CD4-positive, alpha-beta T cell treated with Interleukin-1 beta for 1 hour (primary cell): ENCODE measurements at regions not wholly inside any gene's neighbourhood (a gene's known extent, or its start where the extent isn't known, plus 50 kb on each side); places are given as distances from the start of the nearest gene placed in this dataset.

Experiments used
- DNase-seq, 2 donors: peaks; one replicate each; pipeline ENCODE4 v3.0.0-alpha.2; 2020 to 2022

GRCh38 chr4:58935332-58935731, 1825.1 kb upstream of the IGFBP7 start:
- no peak for DNase-seq

GRCh38 chr4:58936436-58936835, 1826.3 kb upstream of the IGFBP7 start:
- no peak for DNase-seq

GRCh38 chr4:58940167-58940566, 1830.0 kb upstream of the IGFBP7 start:
- DNase-seq: no peak

GRCh38 chr4:58941286-58941685, 1831.1 kb upstream of the IGFBP7 start:
- DNase-seq: no peak

- DNase-seq: no peak
These were observed 1843.4 kb upstream of the IGFBP7 start for GRCh38 chr4:58953575-58953974.

GRCh38 chr4:58957711-58958110, 1847.5 kb upstream of the IGFBP7 start:
- no peak for DNase-seq

- no peak for DNase-seq
These were observed 1851.1 kb upstream of the IGFBP7 start for GRCh38 chr4:58961283-58961682.

- no peak for DNase-seq
These were observed 1851.7 kb upstream of the IGFBP7 start for GRCh38 chr4:58961925-58962324.

GRCh38 chr4:58962424-58962823, 1852.2 kb upstream of the IGFBP7 start:
- DNase-seq: no peak

GRCh38 chr4:58981828-58982227, 1871.6 kb upstream of the IGFBP7 start:
- DNase-seq: no peak

- DNase-seq: no peak
These were observed 1873.7 kb upstream of the IGFBP7 start for GRCh38 chr4:58983887-58984286.

- DNase-seq: no peak
These were observed 1892.0 kb upstream of the IGFBP7 start for GRCh38 chr4:59002148-59002547.

- no peak for DNase-seq
These were observed 1914.1 kb upstream of the IGFBP7 start for GRCh38 chr4:59024257-59024656.

GRCh38 chr4:59037812-59038211, 1927.6 kb upstream of the IGFBP7 start:
- no peak for DNase-seq

- DNase-seq: no peak
These were observed 1928.9 kb upstream of the IGFBP7 start for GRCh38 chr4:59039046-59039445.

GRCh38 chr4:59044286-59044900, 1934.2 kb upstream of the IGFBP7 start:
- no peak for DNase-seq

GRCh38 chr4:59054086-59054485, 1943.9 kb upstream of the IGFBP7 start:
- no peak for DNase-seq

- no peak for DNase-seq
These were observed 1947.6 kb upstream of the IGFBP7 start for GRCh38 chr4:59057804-59058203.

GRCh38 chr4:59058543-59058942, 1948.4 kb upstream of the IGFBP7 start:
- DNase-seq: no peak

- DNase-seq: no peak
These were observed 1950.0 kb upstream of the IGFBP7 start for GRCh38 chr4:59060002-59060846.

- no peak for DNase-seq
These were observed 1950.7 kb upstream of the IGFBP7 start for GRCh38 chr4:59060895-59061294.

- DNase-seq: no peak
These were observed 1953.0 kb upstream of the IGFBP7 start for GRCh38 chr4:59063015-59063720.

GRCh38 chr4:59068722-59069418, 1958.7 kb upstream of the IGFBP7 start:
- no peak for DNase-seq
